ENCODE measurements at regions not wholly inside any gene's neighbourhood (a gene's known extent, or its start where the extent isn't known, plus 50 kb on each side); places are given as distances from the start of the nearest gene placed in this dataset. TPM values are rescaled to one million over a fixed set of nuclear protein-coding genes. Genes with fewer than 3 reads are reported as not detected.

DNA sequence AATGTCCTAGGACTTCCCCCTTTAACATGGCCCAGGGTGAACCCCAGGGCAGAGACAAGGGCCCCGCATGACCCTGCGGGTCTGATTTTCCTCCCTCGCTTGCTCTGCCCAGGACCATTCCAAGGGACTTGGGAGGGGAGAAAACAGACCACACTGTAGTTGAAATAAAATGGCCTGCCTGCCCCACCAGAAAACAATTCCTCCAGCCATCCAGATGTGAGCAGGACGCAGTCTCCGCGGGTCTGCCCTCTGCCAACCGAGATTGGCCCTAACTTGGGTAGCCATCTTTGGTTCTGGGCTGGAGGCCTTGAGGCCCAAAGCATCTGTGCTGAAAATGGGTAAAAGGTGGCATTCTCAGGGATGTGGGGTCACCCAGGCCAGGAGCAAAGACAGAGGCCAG is 75.5 kb downstream of the RFLNA start:
- TF ChIP-seq, protein P1, sequence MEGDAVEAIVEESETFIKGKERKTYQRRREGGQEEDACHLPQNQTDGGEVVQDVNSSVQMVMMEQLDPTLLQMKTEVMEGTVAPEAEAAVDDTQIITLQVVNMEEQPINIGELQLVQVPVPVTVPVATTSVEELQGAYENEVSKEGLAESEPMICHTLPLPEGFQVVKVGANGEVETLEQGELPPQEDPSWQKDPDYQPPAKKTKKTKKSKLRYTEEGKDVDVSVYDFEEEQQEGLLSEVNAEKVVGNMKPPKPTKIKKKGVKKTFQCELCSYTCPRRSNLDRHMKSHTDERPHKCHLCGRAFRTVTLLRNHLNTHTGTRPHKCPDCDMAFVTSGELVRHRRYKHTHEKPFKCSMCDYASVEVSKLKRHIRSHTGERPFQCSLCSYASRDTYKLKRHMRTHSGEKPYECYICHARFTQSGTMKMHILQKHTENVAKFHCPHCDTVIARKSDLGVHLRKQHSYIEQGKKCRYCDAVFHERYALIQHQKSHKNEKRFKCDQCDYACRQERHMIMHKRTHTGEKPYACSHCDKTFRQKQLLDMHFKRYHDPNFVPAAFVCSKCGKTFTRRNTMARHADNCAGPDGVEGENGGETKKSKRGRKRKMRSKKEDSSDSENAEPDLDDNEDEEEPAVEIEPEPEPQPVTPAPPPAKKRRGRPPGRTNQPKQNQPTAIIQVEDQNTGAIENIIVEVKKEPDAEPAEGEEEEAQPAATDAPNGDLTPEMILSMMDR (IDR thresholded peaks at IDR 0.05; ENCODE audit: insufficient read depth, low read length), result no peak
- no peak for DNase-seq (ENCODE audit: low read depth)
- H3K4me3 ChIP-seq (ENCODE audit: low read depth, low read length), result no peak overlapping the region

DNA sequence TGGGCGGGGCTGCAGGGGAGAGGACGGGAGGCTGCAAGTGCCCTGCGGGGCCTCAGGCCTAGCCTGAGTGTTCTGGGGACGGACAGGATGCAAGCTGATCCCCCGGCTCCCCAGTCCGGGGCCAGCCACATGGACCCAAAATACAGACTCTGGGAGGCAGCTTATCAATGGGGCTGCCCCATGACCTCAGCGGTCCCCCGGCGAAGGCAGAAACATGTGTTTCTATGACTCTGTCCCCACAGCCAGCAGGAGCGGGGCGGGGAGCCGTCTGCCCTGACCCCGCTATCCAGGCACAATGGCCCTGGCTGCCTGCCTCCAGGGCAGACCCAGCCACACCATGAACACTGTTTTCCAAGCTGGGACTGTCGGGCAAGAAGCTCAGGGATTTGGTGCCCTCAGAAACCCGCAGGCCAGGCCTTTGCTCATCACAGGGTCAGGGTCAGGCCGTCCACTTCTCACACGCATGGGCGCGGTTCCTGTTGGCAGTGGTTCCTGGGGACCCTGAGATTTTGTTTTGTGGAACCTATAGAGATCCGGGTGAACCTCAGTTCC is 75.0 kb downstream of the RFLNA start:
- TF ChIP-seq, protein P1 (IDR thresholded peaks at IDR 0.05; ENCODE audit: insufficient read depth, low read length), result no peak
- no peak for DNase-seq (ENCODE audit: low read depth)
- no peak overlapping the region for H3K4me3 ChIP-seq (ENCODE audit: low read depth, low read length)

DNA sequence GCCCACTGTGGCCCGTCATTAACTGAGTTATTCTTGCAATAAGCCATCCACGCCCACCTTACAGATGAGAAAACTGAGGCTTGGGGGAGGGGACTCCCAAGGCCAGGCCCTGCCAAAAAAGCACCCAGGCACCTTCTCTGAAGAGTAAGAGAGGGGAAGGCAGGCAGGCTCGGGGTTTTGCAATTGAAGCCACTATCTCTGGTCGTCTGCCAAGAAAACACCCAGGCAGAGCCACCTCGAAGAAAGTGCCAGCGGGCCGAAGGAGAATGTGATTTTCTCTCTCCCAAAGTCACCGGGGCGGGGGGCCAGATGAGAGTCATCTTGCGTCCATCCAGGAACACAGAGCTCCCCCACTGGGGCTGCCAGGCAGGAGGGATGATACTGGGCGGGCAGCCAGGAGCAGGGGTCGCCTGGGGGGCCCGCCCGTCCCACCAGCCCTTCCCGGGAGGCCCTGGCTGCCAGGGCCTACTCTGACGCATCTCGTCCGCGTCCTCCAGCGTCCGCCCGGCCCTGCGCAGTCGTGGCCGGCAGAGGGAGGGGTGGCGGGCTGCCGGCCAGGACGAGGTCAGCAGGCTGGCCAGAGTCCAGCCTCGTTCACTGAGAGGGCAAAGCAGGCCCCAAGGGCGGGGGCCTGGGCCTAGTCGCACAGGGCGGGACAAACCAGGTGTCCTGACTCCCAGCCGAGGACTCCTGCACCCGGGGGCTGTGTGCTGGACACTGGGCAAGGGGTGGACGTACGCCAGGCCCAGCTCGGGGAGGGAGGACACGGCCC is 74.3 kb downstream of the RFLNA start:
- TF ChIP-seq, protein P1 (IDR thresholded peaks at IDR 0.05; ENCODE audit: insufficient read depth, low read length), result peak; percentile 68
- no peak overlapping the region for H3K4me3 ChIP-seq (ENCODE audit: low read depth, low read length)
- peak; percentile 95 for DNase-seq (ENCODE audit: low read depth)

DNA sequence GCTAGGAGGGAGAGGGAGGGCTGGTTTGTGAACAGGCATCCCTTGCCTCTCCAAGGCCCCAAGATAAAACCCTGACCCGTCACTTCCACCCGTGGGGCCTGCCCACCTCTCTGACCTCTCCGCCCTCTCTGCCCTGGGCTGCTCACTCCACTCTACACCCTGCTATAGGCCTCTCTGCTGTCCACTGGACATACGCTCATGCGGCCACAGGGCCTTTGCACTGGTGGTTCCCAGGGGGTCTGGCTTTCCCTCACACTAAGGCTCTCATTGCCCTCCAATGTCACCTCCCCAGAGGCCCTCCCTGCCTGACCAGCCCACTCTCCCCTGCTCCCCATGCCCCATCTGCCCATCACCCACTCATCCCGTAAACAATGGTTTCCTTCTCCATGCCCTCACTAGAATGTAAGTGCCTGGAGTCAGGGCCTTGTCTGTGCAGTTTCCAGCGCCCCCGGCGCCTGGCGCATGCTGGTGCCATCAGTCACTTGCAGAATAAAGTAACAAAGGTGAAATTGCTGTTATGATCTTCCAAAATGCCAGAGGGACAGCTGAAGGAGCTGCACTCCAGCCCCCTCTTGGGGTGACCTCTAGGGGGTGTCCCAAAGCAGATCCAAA is 73.6 kb downstream of the RFLNA start:
- H3K4me3 ChIP-seq (ENCODE audit: low read depth, low read length), result no peak overlapping the region
- TF ChIP-seq, protein P1 (IDR thresholded peaks at IDR 0.05; ENCODE audit: insufficient read depth, low read length), result peak; percentile 19
- no peak for DNase-seq (ENCODE audit: low read depth)

DNA sequence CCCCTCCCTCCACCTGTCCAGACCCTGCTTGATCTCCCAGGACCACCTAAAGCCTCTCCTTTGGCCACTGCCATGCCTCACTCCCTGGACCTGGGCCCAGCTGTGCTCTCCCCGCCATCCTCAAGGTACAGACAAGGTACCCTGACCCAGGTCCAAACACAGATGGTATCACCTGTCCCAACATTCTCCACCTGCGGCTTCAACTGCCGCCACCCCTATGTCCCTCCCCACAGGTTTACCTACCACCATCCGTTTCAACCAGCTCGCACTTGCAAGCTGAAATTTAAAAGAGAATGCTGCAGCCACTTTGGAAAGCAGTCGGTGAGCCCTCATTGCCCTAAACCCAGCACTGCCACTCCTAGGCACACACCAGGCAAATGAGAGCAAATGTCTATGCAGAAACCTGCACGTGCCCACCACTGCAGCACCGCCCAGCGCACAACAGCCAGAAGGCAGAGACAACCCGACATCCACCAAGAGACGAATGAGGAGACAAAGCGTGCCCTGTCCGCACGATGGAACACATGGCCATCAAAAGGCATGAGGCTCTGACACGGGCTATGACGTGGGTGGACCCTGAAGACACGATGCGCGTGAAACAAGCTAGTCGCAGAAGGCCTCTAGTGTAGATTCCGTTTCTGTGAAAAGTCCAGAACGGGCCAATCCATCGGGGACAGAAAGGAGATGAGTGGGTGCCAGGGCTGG is 71.0 kb downstream of the RFLNA start:
- H3K4me3 ChIP-seq (ENCODE audit: low read depth, low read length), result no peak overlapping the region
- TF ChIP-seq, protein P1 (IDR thresholded peaks at IDR 0.05; ENCODE audit: insufficient read depth, low read length), result no peak
- DNase-seq (ENCODE audit: low read depth), result no peak

Small RNA genes in the stretch of these regions (small RNA-seq; reads per million reads assigned to genes)
- not detected for gene AC073916.1
